ENCODE measurements at regions not wholly inside any gene's neighbourhood (a gene's known extent, or its start where the extent isn't known, plus 50 kb on each side); places are given as distances from the start of the nearest gene placed in this dataset.

- no peak overlapping the region for H3K4me3 ChIP-seq (replicated peaks in 1 of 3; ENCODE audit: low read depth in 2 of 3, low read length in 3 of 3)
- H3K9ac ChIP-seq (ENCODE audit: insufficient read depth, low read length, poor library complexity, severe bottlenecking), result no peak overlapping the region
- no peak overlapping the region for H3K27ac ChIP-seq (ENCODE audit: low read depth in 1 of 2, low read length in 2 of 2)
- H4K20me1 ChIP-seq (ENCODE audit: insufficient read depth, low read length), result no peaks in the 10 kb centered on the region
- no peaks in the 10 kb centered on the region for H3K36me3 Mint-ChIP-seq
- WGBS (ENCODE audit: insufficient coverage), result no CpG with 5 or more reads among the region's 1 CpG
- peak overlapping the region in 1 of 7 donors; percentile 62 for H3K27ac Mint-ChIP-seq
- no peak for DNase-seq
- no peaks in the 10 kb centered on the region for H3K36me3 ChIP-seq (replicated peaks in 1 of 2; ENCODE audit: control insufficient read depth in 1 of 2, insufficient read depth in 2 of 2, low read length in 2 of 2)
- no peaks in the 10 kb centered on the region for H3K27me3 ChIP-seq (ENCODE audit: control insufficient read depth in 2 of 2, insufficient read depth in 2 of 2, low read length in 2 of 2)
- no peak overlapping the region for H3K4me3 Mint-ChIP-seq
- intact Hi-C loops (cut with micrococcal nuclease), result no loop called here
- no peak overlapping the region for H3K4me2 ChIP-seq (replicated peaks; ENCODE audit: extremely low read depth, low read length, poor library complexity, severe bottlenecking)
- H3K4me1 ChIP-seq (ENCODE audit: control insufficient read depth in 1 of 2, insufficient read depth in 2 of 2, low read length in 2 of 2), result no peaks in the 10 kb centered on the region
- H3K9me3 ChIP-seq (replicated peaks in 1 of 2; ENCODE audit: control insufficient read depth in 1 of 2, insufficient read depth in 1 of 2, low read length in 2 of 2), result no peaks in the 10 kb centered on the region
- no peaks in the 10 kb centered on the region for H3K4me1 Mint-ChIP-seq
- H3K79me2 ChIP-seq (ENCODE audit: insufficient read depth, low read length), result no peaks in the 10 kb centered on the region
- peaks cover 0 to 2% (median 0%) of the 10 kb centered on the region in 3 donors for H3K27me3 Mint-ChIP-seq (ENCODE audit: low read depth in 3 of 3)
- no peak overlapping the region for H2AFZ ChIP-seq (ENCODE audit: insufficient read depth, low read depth, low read length, poor library complexity, severe bottlenecking)
- TF ChIP-seq CTCF (IDR thresholded peaks at IDR 0.05), result no peak
- H3K9me3 Mint-ChIP-seq, result peaks cover 0 to 1% (median 0%) of the 10 kb centered on the region in 7 donors
These were observed 676.4 kb downstream of the PCDH18 start for GRCh38 chr4:136855886-136856285.

GRCh38 chr4:136850446-136850845, 681.8 kb downstream of the PCDH18 start:
- Mint-ChIP-seq H3K27ac (no peak overlapping the region), H3K9me3 (peaks cover 4 to 11% (median 5%) of the 10 kb centered on the region in 7 donors), H3K36me3 (no peaks in the 10 kb centered on the region), H3K27me3 (ENCODE audit: low read depth in 3 of 3) (no peaks in the 10 kb centered on the region), H3K4me3 (no peak overlapping the region), H3K4me1 (no peaks in the 10 kb centered on the region)
- Histone ChIP-seq H2AFZ (ENCODE audit: insufficient read depth, low read depth, low read length, poor library complexity, severe bottlenecking) (no peak overlapping the region), H3K4me2 (replicated peaks; ENCODE audit: extremely low read depth, low read length, poor library complexity, severe bottlenecking) (no peak overlapping the region), H4K20me1 (ENCODE audit: insufficient read depth, low read length) (no peaks in the 10 kb centered on the region), H3K4me1 (ENCODE audit: control insufficient read depth in 1 of 2, insufficient read depth in 2 of 2, low read length in 2 of 2) (no peaks in the 10 kb centered on the region), H3K9ac (ENCODE audit: insufficient read depth, low read length, poor library complexity, severe bottlenecking) (no peak overlapping the region), H3K36me3 (replicated peaks in 1 of 2; ENCODE audit: control insufficient read depth in 1 of 2, insufficient read depth in 2 of 2, low read length in 2 of 2) (no peaks in the 10 kb centered on the region), H3K27me3 (ENCODE audit: control insufficient read depth in 2 of 2, insufficient read depth in 2 of 2, low read length in 2 of 2) (no peaks in the 10 kb centered on the region), H3K27ac (ENCODE audit: low read depth in 1 of 2, low read length in 2 of 2) (no peak overlapping the region), H3K79me2 (ENCODE audit: insufficient read depth, low read length) (no peaks in the 10 kb centered on the region), H3K4me3 (replicated peaks in 1 of 3; ENCODE audit: low read depth in 2 of 3, low read length in 3 of 3) (no peak overlapping the region), H3K9me3 (replicated peaks in 1 of 2; ENCODE audit: control insufficient read depth in 1 of 2, insufficient read depth in 1 of 2, low read length in 2 of 2) (peaks cover 6 to 14% of the 10 kb centered on the region in 2 donors)
- intact Hi-C loops (cut with micrococcal nuclease), result no loop called here
- no peak for TF ChIP-seq CTCF (IDR thresholded peaks at IDR 0.05)
- DNase-seq, result no peak
- 92% methylated on average over 1 of the region's 2 CpGs for WGBS (ENCODE audit: insufficient coverage)
